HFFc6 (cell line): ENCODE measurements at regions not wholly inside any gene's neighbourhood (a gene's known extent, or its start where the extent isn't known, plus 50 kb on each side); places are given as distances from the start of the nearest gene placed in this dataset.
A peak's percentile ranks its signal among the peaks of the same experiment; 100 is the strongest.

Experiments used
- DNase-seq: peaks from one replicate; pipeline ENCODE4 v3.0.0-alpha.2; 2018
- H3K27ac Mint-ChIP-seq: 2 replicates; pipeline ENCODE4 v1.8.0; 2020; ENCODE audit warnings: mild to moderate bottlenecking, mixed read lengths
- H3K27me3 Mint-ChIP-seq: 2 replicates; pipeline ENCODE4 v1.8.0; 2021; ENCODE audit warnings: mild to moderate bottlenecking, moderate library complexity, mixed read lengths; ENCODE audit not compliant: insufficient read depth
- H3K36me3 Mint-ChIP-seq: 2 replicates; pipeline ENCODE4 v1.8.0; 2021; ENCODE audit warnings: low read depth, mixed read lengths
- H3K4me1 Mint-ChIP-seq: 2 replicates; pipeline ENCODE4 v1.8.0; 2020; ENCODE audit warnings: low read depth, mixed read lengths
- H3K4me3 Mint-ChIP-seq: 2 replicates; pipeline ENCODE4 v1.8.0; 2020; ENCODE audit warnings: mild to moderate bottlenecking, moderate library complexity, mixed read lengths
- H3K9me3 Mint-ChIP-seq: 2 replicates; pipeline ENCODE4 v1.8.0; 2020; ENCODE audit warnings: mild to moderate bottlenecking, mixed read lengths
- CTCF ChIP-seq: fragments of 200-600 bp; sonication (generic); IDR thresholded peaks from 2 replicates; pipeline ENCODE4 v1.5.0; 2021; ENCODE audit warnings: antibody characterized with exemption, mild to moderate bottlenecking

- no peak for TF ChIP-seq CTCF
- DNase-seq: no peak
- H3K36me3 Mint-ChIP-seq: no peaks in the 10 kb centered on the region
- no peaks in the 10 kb centered on the region for H3K9me3 Mint-ChIP-seq
- peaks cover 28% of the 10 kb centered on the region for H3K4me1 Mint-ChIP-seq
- H3K4me3 Mint-ChIP-seq: no peak overlapping the region
- no peak overlapping the region; the same call in 1 of the 2 replicates for H3K27ac Mint-ChIP-seq
- no peaks in the 10 kb centered on the region for H3K27me3 Mint-ChIP-seq
Measured at GRCh38 chr17:71380936-71381335, 739.9 kb upstream of the SOX9 start.

- H3K4me1 Mint-ChIP-seq: peaks cover 28% of the 10 kb centered on the region
- TF ChIP-seq CTCF: no peak
- H3K36me3 Mint-ChIP-seq: no peaks in the 10 kb centered on the region
- no peaks in the 10 kb centered on the region; the same call in 1 of the 2 replicates for H3K27me3 Mint-ChIP-seq
- no peaks in the 10 kb centered on the region; the same call in 1 of the 2 replicates for H3K9me3 Mint-ChIP-seq
- no peak overlapping the region for H3K27ac Mint-ChIP-seq
- no peak for DNase-seq
- H3K4me3 Mint-ChIP-seq: no peak overlapping the region
Measured at GRCh38 chr17:71383091-71383490, 737.7 kb upstream of the SOX9 start.

GRCh38 chr17:71387456-71387855 lies 733.4 kb upstream of the SOX9 start:
- no peak overlapping the region for H3K27ac Mint-ChIP-seq
- H3K36me3 Mint-ChIP-seq: peaks cover 6% of the 10 kb centered on the region
- no peak for TF ChIP-seq CTCF
- DNase-seq: no peak
- peaks cover 1% of the 10 kb centered on the region for H3K4me1 Mint-ChIP-seq
- peaks cover 7% of the 10 kb centered on the region for H3K9me3 Mint-ChIP-seq
- no peak overlapping the region for H3K4me3 Mint-ChIP-seq
- H3K27me3 Mint-ChIP-seq: no peaks in the 10 kb centered on the region; the same call in 1 of the 2 replicates

GRCh38 chr17:71392715-71393567 lies 727.9 kb upstream of the SOX9 start:
- DNase-seq: peak; percentile 49

DNA sequence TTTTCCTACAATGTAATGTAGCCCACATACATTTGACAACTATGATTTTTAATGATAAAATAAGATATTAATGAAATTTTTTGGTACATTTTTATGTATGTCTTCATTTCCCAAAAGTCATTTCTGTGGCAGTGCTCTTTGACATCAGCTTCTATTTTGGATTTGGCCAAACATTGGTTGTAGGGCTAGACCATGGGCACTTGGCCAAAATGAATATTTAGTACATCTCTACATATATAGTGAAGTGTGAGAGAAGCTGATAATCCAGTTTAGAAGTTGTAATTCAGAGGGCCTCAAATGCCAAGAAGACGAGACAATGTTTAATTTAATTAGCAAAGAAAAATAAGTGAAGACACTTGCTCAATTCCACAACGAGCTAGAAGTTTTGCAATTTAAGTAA lies 724.9 kb upstream of the SOX9 start:
- no peak for DNase-seq
- Mint-ChIP-seq H3K9me3 (no peaks in the 10 kb centered on the region), H3K36me3 (no peaks in the 10 kb centered on the region), H3K4me1 (peaks cover 13% of the 10 kb centered on the region), H3K4me3 (no peak overlapping the region), H3K27me3 (no peaks in the 10 kb centered on the region), H3K27ac (no peak overlapping the region)
- no peak for TF ChIP-seq CTCF

More at GRCh38 chr17:71392715-71393567, 727.9 kb upstream of the SOX9 start:
- Mint-ChIP-seq H3K9me3 (peaks cover 7% of the 10 kb centered on the region), H3K4me3 (no peak overlapping the region), H3K27ac (no peak overlapping the region), H3K36me3 (peaks cover 6% of the 10 kb centered on the region), H3K27me3 (no peaks in the 10 kb centered on the region), H3K4me1 (peaks cover 13% of the 10 kb centered on the region)
- TF ChIP-seq CTCF: no peak
